ENCODE measurements at regions not wholly inside any gene's neighbourhood (a gene's known extent, or its start where the extent isn't known, plus 50 kb on each side); places are given as distances from the start of the nearest gene placed in this dataset.

DNA sequence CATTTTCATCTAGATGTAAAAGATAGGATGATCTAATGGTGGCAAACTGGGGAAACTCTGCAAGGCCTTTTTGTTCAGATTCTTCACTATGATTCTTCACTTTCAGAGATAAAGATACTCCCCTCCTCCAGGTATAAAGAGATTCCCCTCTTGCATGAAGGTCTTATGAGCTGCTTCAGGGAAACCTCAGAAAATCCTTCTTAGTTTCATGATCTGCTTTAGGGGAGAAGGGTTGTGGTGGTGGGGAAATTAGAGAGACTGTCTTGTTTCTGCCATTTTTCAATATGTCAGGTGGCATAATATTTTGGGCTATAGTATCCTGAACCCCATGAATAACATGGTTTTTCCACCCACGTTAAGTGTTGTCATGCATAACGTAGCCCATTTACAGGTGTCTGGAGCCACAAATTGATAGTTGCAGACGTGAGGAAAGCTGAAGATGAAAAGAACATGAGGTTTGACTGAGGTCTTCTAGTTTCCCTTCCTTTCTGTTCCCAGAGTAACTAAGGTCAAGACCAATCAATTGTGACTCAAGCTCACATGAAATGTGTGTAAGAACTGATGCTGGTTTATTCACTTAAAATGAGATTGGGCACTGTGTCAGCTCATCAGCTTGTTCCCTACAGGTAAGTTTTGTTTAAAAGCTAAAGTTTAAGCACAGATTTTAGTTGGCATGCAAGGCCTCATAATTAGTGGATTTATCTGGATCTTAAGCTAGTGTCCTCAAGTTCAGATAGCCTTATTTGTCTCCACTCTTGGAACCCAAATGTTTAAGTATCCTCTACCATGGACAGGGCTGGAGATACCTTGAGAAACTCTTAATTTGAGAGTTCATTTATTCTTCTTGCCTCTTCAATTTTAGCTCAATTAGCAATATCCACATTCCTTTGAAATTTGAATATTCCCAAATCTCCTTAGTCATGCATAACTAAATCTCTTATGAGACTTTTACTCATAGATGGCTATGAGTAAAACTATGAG is 304.5 kb upstream of the FANCL start:
- TF ChIP-seq GATA3 (IDR thresholded peaks at IDR 0.05; ENCODE audit: low read depth, low read length) (no peak), GATA2 (IDR thresholded peaks at IDR 0.05; ENCODE audit: low read depth, low read length) (no peak)

DNA sequence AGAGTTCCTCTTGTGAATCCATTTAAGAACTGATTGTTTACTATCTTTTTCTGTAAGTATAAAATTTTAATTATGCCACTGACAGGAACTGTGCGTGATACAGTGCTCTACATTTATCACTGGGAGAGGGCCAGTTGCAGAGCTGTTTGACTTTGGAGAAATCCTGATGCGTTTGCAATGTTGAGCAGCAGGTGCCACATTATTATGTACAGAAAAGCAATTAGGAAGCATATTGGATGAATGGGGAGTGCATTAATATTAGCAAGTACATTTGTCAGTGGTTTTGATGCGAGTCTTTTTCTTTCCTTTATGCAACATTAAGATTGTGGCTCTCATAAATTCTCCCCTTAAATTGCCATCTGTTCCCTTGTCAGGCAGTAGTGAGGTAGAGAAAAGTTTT is 302.3 kb upstream of the FANCL start:
- no peak for TF ChIP-seq GATA3 (IDR thresholded peaks at IDR 0.05; ENCODE audit: low read depth, low read length)
- TF ChIP-seq GATA2 (IDR thresholded peaks at IDR 0.05; ENCODE audit: low read depth, low read length), result no peak

DNA sequence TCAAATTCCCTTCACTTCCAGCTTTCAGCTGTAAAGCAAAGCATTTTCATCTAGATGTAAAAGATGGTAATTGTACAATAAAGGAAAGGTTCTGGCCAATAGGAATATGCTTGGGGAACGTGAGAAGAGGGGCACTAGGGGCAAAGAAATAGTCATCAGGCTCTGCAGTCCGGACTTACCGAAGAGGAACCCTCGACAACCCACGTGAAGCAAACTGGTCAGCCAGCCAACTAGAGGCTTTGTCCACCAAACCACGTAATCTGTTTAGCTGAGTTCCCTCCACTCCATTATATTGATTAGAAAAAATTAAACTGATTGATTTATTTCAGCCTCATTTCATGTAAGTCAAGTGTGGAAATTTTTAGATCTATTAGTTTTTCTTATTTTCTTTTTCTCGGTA is 300.4 kb upstream of the FANCL start:
- TF ChIP-seq GATA3 (IDR thresholded peaks at IDR 0.05; ENCODE audit: low read depth, low read length), result no peak

DNA sequence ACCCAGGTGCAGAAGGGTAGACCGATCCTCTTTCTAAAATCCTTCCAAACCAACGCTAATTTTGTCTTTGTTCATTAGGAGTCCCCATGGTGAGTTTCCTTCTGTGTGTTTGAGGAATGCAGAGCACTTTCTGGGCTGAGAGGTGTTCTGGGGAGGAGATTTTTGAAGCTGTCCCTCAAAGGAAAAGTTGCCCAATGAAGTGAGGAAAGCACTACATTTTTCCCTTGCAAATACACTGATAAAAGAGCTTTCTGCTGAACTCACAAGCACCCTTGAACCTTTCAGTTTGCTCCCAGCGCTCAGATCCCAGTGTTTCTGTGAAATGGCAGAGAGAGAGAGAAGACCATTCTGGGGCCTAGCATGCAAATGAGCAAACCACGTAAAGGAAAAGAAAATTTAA is 299.6 kb upstream of the FANCL start:
- TF ChIP-seq GATA3 (IDR thresholded peaks at IDR 0.05; ENCODE audit: low read depth, low read length), result no peak
- TF ChIP-seq GATA2 (IDR thresholded peaks at IDR 0.05; ENCODE audit: low read depth, low read length), result no peak

DNA sequence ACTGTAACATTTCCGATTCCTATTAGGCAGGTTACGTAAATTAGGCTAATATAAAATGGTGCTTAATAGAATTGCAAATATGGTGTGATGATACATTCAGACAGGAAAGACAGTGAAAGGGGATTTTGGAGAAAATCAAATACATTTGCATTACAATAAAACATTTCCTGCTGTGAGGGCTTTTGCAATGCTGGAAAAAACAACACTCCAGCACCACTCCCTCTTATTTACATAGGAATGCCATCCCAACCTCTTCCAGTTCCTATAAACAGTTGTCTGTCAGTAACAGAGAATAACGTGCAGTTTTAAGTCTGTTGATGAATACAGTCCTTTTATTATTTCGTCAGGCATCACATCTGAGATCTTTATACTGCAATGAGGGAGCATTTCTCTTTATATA is 298.8 kb upstream of the FANCL start:
- TF ChIP-seq GATA3 (IDR thresholded peaks at IDR 0.05; ENCODE audit: low read depth, low read length) (no peak), GATA2 (IDR thresholded peaks at IDR 0.05; ENCODE audit: low read depth, low read length) (no peak)

DNA sequence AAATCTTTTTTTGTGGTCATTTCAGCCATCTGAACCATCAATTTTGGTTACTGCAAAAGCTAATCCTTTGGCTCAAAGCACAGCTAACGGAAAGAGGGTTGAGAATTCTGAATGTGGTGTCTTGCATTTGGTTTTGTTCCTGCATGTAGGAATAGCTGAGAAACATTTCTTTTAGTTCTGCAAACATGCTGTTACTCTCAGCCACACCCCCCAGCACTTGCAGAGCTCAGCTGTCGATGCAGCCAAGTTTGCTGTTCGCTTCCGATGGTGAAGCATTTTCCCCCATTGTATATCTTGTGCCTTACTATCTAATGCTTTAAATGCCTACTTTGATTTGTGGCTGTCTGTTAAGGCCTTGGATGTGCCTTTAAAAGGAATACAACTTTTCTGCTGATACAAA is 294.9 kb upstream of the FANCL start:
- TF ChIP-seq GATA2 (IDR thresholded peaks at IDR 0.05; ENCODE audit: low read depth, low read length) (no peak), GATA3 (IDR thresholded peaks at IDR 0.05; ENCODE audit: low read depth, low read length) (no peak)

DNA sequence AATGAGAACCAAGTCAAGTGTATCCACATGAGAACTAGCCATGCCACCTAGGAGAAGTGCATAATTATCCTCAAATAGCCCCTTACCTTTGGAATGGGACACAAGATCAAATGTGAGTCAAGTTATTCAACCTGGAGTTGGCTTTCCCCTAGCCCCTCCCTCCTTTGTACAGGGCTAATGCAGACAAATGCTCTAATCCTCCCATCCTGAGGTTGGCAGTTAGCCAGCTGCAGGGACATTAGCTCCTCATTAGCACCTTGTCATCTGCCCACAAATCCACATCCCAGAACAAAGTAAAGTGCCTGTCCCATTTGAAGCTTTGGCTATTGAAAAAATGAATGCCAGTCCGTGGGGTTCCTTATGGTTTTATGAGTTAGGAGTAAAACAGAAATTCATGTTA is 294.1 kb upstream of the FANCL start:
- TF ChIP-seq GATA3 (IDR thresholded peaks at IDR 0.05; ENCODE audit: low read depth, low read length) (no peak), GATA2 (IDR thresholded peaks at IDR 0.05; ENCODE audit: low read depth, low read length) (no peak)

DNA sequence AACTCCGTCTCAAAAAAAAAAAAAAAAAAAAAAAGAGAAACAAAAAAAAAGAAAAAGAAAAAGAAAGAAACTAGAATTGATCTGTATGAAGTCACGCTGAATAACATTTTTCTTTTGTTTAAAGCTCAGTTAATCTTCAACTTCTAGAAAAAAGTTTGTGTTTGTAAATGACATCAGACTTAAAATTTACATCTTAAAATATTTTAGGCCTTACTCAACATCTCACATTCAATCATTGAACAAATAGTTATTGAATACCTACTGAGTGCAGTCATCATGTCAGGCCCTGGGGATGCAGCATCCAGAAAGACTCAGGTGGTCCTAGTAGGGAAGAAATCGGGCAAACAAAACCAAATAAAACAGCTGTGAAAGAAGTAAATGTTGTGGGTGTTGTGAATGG is 292.3 kb upstream of the FANCL start:
- TF ChIP-seq GATA3 (IDR thresholded peaks at IDR 0.05; ENCODE audit: low read depth, low read length) (no peak), GATA2 (IDR thresholded peaks at IDR 0.05; ENCODE audit: low read depth, low read length) (no peak)

DNA sequence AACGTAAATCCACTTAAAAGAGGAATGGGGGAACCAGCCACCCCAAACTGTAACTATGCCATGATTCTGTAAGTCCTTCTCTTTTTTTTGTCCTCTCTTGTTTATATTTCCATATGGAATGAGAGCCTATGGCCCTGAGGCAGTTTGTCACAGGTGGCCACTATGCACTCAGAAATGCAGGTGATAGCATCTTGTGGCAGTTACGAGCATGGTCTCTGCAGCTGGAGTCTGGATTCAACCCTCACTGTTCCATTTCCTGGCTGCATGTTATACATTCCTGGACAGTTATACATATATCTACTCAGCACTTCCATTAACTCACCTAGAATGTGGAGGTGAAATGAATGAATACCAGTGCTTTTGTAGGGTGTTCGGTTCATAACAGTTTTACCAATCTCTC is 291.5 kb upstream of the FANCL start:
- no peak for TF ChIP-seq GATA3 (IDR thresholded peaks at IDR 0.05; ENCODE audit: low read depth, low read length)
- peak; percentile 79 for TF ChIP-seq GATA2 (IDR thresholded peaks at IDR 0.05; ENCODE audit: low read depth, low read length)

DNA sequence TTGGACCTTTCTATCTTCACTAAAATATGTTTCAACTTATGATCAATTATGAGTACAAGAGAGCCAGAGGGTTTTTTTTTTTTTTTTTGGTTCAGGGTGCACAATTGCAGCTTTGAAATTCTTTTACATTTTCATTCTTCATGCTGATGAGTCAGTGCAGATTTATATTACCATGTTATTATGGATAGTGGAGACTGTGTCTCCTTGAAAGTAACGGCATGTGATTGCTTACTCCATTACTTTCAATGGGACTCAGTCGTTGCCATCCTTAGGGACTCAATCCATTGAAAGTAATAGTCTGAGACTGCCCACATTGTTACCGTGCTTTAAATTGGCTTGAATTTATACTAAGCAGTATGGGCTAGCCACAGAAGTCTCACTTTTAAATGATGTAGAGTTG is 286.5 kb upstream of the FANCL start:
- no peak for TF ChIP-seq GATA2 (IDR thresholded peaks at IDR 0.05; ENCODE audit: low read depth, low read length)
- TF ChIP-seq GATA3 (IDR thresholded peaks at IDR 0.05; ENCODE audit: low read depth, low read length), result no peak

DNA sequence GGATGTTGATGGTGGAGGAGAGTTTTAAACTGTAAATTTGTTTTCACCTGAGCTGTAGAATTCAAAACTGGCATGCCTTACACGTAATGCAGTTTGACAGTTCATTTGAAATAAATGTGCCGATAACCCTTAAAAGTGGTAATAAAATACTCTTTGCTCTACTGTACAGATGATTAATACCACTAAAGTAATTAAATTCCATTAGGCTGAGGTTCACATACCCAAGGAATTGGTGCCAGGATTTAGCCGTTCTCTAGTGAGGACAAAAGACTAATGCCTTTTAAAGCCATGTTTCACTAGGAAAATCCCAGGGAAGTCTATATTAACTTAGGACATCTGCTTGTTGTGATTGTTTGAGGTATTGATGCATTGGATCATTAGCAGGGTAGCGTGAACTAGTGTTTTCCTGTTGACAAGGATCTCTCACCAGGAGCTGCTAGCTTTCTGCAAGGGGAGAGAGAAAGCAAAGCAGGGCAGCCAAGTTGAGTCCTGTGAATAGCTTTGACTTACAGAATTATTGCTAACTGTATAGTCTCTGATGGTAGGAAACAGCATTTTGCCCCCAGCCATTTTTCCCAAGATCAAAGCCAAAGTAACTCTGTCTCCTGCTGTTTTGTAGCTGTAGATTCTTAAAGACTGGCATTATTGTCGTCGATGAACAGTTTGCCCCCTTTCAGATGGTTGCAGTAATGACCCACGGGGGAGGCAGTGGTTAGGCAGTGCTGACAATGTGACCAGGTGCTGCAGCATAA is 280.9 kb upstream of the FANCL start:
- TF ChIP-seq GATA3 (IDR thresholded peaks at IDR 0.05; ENCODE audit: low read depth, low read length) (no peak), GATA2 (IDR thresholded peaks at IDR 0.05; ENCODE audit: low read depth, low read length) (no peak)

DNA sequence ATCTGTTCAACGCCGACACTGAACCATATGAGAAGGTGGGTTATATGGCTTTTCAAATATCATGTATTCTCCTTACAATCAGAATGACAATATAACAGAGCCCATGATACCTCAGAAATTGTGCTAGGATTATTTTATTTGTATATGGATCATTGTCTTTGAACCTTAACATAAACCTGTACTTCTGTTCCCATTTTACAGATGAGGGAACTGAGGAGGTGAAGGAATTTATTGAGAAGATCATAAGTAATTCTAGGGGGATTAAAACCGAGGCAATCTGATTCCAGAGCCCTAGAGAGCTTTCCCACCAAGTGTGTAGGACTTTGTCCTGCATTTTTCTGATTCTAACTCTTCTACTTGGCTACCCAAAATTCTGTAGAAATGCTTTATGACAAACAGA is 279.8 kb upstream of the FANCL start:
- no peak for TF ChIP-seq GATA3 (IDR thresholded peaks at IDR 0.05; ENCODE audit: low read depth, low read length)
- no peak for TF ChIP-seq GATA2 (IDR thresholded peaks at IDR 0.05; ENCODE audit: low read depth, low read length)

DNA sequence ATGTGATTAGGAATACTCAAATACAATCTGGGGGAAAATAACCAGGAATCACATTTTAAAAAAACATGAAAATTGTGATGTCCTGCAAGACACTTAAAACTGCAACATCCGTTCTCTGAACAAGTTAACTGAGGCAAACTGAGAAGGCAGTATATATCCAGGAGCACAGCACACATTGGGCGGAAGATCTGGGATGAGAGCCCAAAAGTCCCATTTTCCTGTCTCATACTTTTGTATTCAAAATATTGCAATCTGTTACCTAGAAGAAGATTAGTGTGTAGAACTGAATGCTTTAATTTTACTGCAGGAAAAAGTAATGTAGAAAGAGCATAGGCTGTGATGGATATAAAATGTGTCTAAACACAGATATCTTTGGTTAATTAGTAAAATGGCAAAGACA is 276.8 kb upstream of the FANCL start:
- TF ChIP-seq GATA3 (IDR thresholded peaks at IDR 0.05; ENCODE audit: low read depth, low read length) (no peak), GATA2 (IDR thresholded peaks at IDR 0.05; ENCODE audit: low read depth, low read length) (no peak)

DNA sequence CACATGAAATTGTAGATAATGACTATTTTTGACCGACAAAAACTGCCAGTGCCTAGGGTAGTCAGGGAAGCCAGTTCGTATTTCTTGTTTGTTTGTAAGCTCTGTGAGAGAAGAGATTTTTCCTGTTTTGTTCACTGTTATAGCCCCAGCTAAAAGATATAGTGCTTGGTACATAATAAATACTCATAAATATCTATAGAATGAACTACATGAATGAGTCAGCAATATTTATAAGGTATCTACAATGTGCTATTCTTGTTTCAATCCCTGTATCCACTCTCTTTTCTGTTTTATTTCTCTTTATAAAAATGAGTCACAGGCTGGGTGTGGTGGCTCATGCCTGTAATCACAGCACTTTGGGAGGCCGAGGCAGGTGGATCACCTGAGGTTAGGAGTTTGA is 275.6 kb upstream of the FANCL start:
- TF ChIP-seq GATA2 (IDR thresholded peaks at IDR 0.05; ENCODE audit: low read depth, low read length), result no peak
- no peak for TF ChIP-seq GATA3 (IDR thresholded peaks at IDR 0.05; ENCODE audit: low read depth, low read length)
